HG03432 (cell line): ENCODE measurements at regions not wholly inside any gene's neighbourhood (a gene's known extent, or its start where the extent isn't known, plus 50 kb on each side); places are given as distances from the start of the nearest gene placed in this dataset.

ENCODE experiments used
- ATAC-seq: cut with Tn5 transposase; IDR thresholded peaks from one replicate; pipeline ENCODE4 v1.9.1; 2021; ENCODE audit warnings: mild to moderate bottlenecking, moderate library complexity; ENCODE audit not compliant: unreplicated experiment

DNA sequence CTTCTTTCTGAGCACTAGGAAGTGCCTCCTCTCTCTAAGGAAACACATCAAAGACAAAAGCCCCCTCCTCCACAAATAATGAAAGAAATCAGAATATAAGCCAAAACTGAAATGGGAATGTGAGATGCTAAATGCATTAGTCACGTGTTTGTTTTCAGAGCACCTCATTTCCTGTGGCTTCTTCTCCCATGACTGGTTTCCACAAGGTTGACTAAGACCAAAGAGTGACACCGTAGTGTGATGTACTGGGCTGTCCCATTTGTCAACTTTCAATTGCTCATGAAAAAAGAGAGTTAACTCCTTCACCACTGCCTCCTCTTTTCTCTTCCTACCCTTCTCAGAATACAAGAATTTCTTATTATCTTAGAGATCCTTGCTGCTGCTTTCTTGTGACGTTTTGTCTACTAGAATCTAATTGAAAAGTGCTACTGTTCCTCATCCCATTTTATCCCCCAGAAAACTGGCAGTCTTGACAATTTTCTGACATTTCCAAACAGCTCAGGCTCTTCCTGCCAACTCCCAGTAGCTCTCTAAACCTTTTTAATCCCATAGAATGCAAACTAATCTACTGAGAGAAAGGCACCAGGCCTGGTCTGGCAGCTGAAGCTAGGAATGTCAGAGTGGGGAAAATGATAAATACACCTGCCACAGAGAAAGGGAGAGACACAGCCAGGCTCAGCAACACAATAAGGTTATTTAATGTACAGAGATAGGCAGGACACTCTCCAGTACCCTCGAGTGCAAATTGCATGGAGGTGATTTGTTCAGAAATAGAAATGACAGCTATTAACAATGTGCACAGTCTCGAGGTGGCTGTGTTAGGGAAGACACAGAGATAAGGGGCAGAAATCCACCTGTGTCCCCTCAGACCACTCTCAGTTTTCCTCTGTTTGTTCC, 671.7 kb upstream of the NRSN1 start:
- no peak for ATAC-seq

DNA sequence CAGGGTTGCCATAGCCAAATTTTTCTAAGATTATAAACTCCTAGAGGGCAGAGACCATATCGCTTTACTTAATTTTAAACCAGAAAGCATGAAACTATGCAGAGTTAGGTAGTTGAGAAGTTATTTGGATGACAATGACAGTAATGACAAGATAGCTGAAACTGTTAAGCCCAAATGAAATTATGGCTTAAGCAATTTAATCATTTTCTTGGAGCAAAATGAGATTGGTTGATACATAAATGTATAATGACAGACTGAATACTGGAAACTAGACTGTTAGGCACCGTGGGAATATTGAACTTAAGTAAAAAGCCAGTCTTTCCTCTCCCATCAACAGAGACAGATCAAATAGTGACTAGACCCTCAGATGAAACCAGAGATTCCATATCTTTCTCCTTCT, 670.3 kb upstream of the NRSN1 start:
- ATAC-seq, result no peak

- ATAC-seq, result no peak
Observed at GRCh38 chr6:23456396-23456795, 669.6 kb upstream of the NRSN1 start.

DNA sequence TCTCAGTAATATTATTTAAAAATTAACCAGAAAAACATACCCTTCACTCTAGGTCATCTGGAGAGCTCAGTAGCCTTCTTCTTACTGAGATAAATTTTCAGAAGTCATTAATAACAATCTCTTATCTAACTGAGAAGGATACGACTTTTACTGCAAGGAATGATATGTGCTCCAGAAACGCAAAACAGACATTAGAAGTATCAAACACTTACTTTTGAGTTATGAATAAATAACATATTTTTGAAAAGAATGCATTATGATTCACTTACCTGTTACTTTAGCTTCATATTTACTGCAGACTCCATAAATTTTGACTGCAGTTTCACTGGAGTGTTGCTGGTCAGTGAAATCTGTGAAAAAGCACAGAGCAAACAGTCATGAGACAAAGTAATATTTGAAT, 668.7 kb upstream of the NRSN1 start:
- no peak for ATAC-seq

- ATAC-seq, result no peak
Observed at GRCh38 chr6:23465912-23466311, 660.1 kb upstream of the NRSN1 start.

DNA sequence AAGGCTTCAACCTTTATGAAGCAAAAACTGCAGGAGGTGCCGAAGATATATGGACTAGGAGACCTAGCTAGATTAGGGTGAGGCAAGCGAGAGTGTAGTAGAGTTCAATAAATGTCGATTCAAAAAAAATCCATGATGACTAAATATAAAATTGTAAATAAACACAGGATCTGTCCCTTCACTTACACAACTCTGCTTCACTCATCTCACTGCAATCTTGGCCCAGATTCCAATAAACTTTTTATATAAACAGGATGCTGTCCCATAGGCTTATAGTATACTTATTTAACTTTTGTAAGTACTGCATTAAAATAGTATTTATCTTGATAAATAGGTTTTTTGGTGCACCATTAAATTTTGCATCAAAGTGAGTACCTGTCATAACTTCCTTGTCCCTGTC, 648.4 kb upstream of the NRSN1 start:
- ATAC-seq, result no peak

GRCh38 chr6:23478312-23478711, 647.7 kb upstream of the NRSN1 start:
- ATAC-seq, result no peak

DNA sequence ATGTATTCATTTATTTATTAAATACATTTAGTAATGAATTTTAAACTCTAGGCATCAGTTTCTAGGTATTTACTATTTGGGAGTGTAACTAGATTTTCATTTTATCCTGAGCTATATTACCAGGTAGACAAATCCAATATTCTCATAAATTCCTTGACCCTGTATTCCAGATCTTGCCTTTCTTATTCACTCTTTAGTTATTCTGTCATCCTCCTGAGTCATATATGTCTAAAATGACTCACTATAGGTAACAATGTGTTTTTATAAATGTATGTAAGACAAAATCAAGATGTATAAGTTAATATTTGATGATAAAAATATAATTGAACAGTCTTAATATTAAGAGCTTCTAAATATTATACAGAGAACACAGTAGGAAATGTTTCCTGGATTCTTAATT, 642.1 kb upstream of the NRSN1 start:
- ATAC-seq, result no peak

GRCh38 chr6:23494367-23494766, 631.6 kb upstream of the NRSN1 start:
- no peak for ATAC-seq

GRCh38 chr6:23498013-23498412, 628.0 kb upstream of the NRSN1 start:
- no peak for ATAC-seq

GRCh38 chr6:23499549-23499948, 626.5 kb upstream of the NRSN1 start:
- no peak for ATAC-seq

DNA sequence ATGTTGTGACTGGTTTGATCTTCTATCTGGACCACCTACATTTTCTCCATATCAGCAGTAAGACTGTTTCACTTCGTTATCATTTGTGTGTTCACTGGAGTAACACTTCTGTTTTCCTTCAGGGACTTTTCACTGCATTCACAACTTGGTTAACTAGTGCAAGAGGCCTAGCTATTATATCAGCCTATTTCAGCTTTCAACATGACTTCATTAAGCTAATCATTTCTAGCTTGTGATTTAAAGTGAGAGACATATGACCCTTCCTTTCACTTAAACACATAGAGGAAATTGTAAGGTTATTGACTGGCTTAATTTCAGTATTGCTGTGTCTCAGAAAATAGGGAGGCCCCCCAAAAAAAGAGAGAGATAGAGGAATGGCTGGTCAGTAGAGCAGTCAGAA, 622.8 kb upstream of the NRSN1 start:
- ATAC-seq, result peak; percentile 71

DNA sequence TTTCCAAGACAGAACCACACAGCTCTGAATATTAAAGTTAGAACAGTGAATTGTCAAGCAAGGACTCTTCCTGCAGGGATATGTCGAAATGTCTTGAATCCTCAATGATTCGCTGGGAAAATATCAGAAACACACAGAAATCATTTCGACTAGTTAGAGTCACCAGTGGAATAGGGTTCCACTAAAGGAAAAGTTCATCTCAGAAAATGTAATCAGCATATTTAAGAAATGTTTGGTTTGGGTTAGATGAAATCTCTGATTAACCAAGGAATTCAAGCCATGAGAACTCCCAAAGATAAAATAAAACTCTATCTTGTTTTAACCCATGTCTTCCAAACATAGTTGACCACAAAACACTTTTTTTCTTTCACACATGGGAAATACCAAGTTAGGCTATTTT, 621.0 kb upstream of the NRSN1 start:
- ATAC-seq, result no peak

GRCh38 chr6:23510778-23511510, 615.1 kb upstream of the NRSN1 start:
- ATAC-seq, result no peak

- no peak for ATAC-seq
Observed at GRCh38 chr6:23511817-23512216, 614.2 kb upstream of the NRSN1 start.

- ATAC-seq, result no peak
Observed at GRCh38 chr6:23518294-23518693, 607.7 kb upstream of the NRSN1 start.

- no peak for ATAC-seq
Observed at GRCh38 chr6:23522792-23523547, 603.0 kb upstream of the NRSN1 start.

DNA sequence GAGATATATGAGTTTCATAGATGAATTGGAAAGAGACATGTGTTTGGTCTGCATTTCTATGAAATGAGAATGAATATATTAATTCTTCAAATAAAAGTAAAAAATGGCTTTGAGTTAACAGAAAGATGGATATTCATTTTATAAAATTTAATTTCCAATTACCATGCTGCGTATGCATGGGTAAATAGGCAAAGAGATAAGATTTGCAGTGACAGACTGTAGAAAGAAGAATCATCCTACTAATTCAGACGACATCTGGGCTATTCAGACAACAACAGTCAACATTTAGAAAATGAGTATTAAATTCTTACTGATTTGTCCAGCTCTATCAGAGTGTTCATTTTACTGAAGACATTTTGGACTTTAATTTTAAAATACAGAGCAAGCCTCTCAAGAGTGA, 602.2 kb upstream of the NRSN1 start:
- no peak for ATAC-seq

DNA sequence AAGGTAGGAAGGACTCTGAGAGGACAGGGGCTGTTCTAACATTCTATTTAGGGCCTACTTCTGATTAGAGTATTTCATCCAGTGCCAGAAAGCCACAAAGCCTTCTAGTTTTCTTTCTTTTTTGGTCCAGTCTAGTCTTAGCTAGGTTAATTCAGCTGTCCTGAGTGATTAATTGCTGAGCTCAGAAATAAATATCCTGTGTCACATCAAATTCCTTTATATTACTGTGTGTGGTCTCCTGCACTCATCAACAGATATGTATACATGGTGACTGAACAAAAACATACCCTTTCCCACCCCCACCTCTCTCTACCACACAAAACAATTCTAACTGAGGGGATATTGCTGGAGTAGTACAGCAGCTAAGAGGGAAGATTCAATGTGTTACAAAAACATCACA, 601.5 kb upstream of the NRSN1 start:
- no peak for ATAC-seq

DNA sequence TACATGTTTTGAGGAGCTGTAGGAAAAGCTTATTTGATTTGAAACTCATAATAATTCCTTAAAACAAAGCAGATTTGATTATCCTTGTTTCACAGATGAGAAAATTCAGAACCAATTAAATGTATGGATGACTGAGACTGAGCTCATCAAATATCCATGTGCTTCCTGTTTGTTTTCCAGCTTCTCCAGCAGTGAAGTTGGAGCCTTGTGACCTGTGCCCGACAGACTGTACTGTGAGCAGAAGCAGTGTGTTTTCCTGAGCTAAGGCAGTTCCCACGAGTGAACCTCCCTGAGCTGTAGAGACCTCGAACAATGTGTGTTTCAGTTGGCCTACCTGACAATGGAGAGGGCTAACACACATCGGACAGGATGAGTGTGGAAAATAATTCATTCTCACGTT, 599.5 kb upstream of the NRSN1 start:
- no peak for ATAC-seq

DNA sequence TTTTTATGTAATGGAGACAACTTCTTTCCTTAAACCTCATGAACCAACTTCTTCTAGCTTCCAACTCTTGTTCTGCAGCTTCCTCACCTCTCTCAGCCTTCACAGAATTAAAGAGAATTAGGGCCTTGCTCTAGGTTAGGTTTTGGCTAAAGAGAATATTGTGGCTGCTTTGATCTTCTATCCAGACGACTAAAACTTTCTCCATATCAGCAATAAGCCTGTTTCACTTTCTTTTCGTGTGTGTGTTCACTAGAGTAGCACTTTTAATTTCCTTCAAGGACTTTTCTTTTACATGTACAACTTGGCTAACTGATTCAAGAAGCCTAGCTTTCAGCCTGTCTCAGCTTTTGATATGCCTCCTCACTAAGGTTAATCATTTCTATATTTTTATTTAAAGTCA, 596.1 kb upstream of the NRSN1 start:
- no peak for ATAC-seq

GRCh38 chr6:23531666-23532065, 594.3 kb upstream of the NRSN1 start:
- no peak for ATAC-seq
